Natural killer cell treated with Interleukin-12 subunit alpha and Interleukin-12 subunit beta and Interleukin-15 and Interleukin-18, amount 100 ng/mL, for 72 hours (primary cell): ENCODE measurements at regions not wholly inside any gene's neighbourhood (a gene's known extent, or its start where the extent isn't known, plus 50 kb on each side); places are given as distances from the start of the nearest gene placed in this dataset.

ENCODE experiments used
- ATAC-seq, 2 donors: fragments of 150-1000 bp; cut with Tn5 transposase in 1 of 2; sonication (Bioruptor Pico), chemical (Tn5 transposase) in 1 of 2; 2 replicates each; pipeline ENCODE4 v1.10.0; 2021
- DNase-seq: peaks from one replicate; pipeline ENCODE4 v3.0.0; 2022; ENCODE audit warnings: low spot score
- H3K27ac Mint-ChIP-seq, 2 donors: 1 replicate in 1 of 2; 2 replicates in 1 of 2; pipeline ENCODE4 v1.8.0; 2022; ENCODE audit warnings: mixed read lengths in 2 of 2, mild to moderate bottlenecking in 1 of 2, moderate library complexity in 1 of 2
- H3K27me3 Mint-ChIP-seq, 2 donors: 1 replicate in 1 of 2; 2 replicates in 1 of 2; pipeline ENCODE4 v1.8.0; 2022; ENCODE audit warnings: mixed read lengths in 2 of 2
- H3K36me3 Mint-ChIP-seq: one replicate; pipeline ENCODE4 v1.8.0; 2022; ENCODE audit warnings: mixed read lengths
- H3K4me1 Mint-ChIP-seq, 2 donors: 1 replicate in 1 of 2; 2 replicates in 1 of 2; pipeline ENCODE4 v1.8.0; 2022; ENCODE audit warnings: low read depth in 2 of 2, mixed read lengths in 2 of 2, mild to moderate bottlenecking in 1 of 2
- H3K4me3 Mint-ChIP-seq: one replicate; pipeline ENCODE4 v1.8.0; 2022; ENCODE audit warnings: mixed read lengths
- H3K9me3 Mint-ChIP-seq: 2 replicates; pipeline ENCODE4 v1.8.0; 2022; ENCODE audit warnings: mixed read lengths

DNA sequence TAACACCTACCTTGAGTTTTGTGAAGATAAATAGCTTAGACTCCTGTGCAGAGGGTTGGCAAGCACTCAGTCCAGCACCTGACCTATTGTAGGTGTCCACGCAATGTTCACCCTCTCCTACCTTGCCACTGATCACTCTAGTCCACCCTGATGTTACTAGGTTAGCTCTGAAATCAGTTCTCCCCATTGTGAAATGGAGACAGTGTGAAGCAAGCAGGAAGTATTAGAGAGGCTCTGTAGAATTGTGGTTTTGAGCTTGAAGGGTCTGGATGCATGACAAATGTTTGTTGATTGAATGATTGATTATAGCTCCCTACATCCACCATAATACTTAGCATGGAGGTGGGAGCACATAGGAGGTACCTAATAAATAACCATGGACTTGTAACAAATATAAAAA, 199.7 kb downstream of the RPLP1 start:
- ATAC-seq, result peak in 1 of 2 donors; percentile 44
- Mint-ChIP-seq H3K27me3 (peaks cover 26 to 36% of the 10 kb centered on the region in 2 donors), H3K4me1 (peaks cover 15 to 17% of the 10 kb centered on the region in 2 donors)

DNA sequence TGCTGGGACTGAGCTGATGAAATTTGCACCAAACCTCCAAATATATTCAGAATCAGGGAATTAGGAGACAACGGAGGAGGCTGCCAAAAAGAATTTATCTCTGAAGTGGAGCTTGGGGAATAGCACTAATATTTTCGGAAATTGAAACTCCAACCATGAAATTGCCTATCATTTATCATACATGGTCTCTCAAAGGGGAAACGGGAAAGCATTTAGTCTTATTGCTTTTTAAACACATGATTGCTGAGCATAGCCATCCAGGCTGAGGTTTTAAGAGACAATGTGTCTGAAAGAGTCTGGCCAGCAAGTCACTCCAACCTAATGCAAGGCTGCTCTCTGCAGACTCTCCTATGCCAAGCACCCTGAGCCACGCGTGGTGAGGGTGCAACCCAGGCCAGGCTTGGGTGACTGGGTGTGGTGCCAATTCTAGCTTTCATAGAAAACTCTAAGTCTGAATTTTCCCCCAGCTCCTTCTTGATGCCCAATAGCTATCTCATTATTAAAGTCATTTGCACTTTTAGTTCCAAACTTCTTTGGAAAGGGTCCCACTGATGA, 200.2 kb downstream of the RPLP1 start:
- Mint-ChIP-seq H3K27ac (no peak overlapping the region), H3K9me3 (no peaks in the 10 kb centered on the region), H3K4me3 (peak overlapping the region; percentile 4), H3K27me3 (peaks cover 32 to 36% of the 10 kb centered on the region in 2 donors), H3K4me1 (peaks cover 15 to 17% of the 10 kb centered on the region in 2 donors), H3K36me3 (no peaks in the 10 kb centered on the region)
- no peak for ATAC-seq
- DNase-seq, result no peak

More for the DNA sequence above, 199.7 kb downstream of the RPLP1 start:
- no peak overlapping the region for H3K27ac Mint-ChIP-seq
- H3K36me3 Mint-ChIP-seq, result no peaks in the 10 kb centered on the region
- no peak for DNase-seq
- H3K4me3 Mint-ChIP-seq, result peak overlapping the region; percentile 4
- no peaks in the 10 kb centered on the region for H3K9me3 Mint-ChIP-seq

DNA sequence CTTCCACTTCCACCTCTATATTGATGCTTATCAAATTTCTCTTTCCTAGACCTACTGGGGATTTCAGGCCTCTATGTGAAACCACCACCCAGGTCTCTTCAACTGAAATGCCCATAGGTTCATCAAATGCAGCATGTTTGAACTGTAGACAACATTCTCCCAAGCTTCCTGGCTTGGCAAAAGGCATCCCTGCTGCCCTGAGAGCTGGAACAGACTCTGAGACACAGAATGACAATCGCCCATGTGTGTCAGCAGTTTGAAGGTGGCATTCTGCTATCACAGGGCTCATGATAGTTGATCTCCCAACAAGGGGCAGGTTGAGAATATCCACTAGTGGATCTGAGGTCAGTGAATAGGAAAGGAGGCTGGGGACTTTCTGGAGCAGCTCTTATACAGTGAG, 200.7 kb downstream of the RPLP1 start:
- ATAC-seq, result no peak
- H3K36me3 Mint-ChIP-seq, result no peaks in the 10 kb centered on the region
- H3K4me1 Mint-ChIP-seq, result peaks cover 15 to 17% of the 10 kb centered on the region in 2 donors
- no peak overlapping the region for H3K4me3 Mint-ChIP-seq
- H3K27ac Mint-ChIP-seq, result no peak overlapping the region
- H3K27me3 Mint-ChIP-seq, result peaks cover 36 to 37% of the 10 kb centered on the region in 2 donors
- DNase-seq, result no peak
- H3K9me3 Mint-ChIP-seq, result no peaks in the 10 kb centered on the region

DNA sequence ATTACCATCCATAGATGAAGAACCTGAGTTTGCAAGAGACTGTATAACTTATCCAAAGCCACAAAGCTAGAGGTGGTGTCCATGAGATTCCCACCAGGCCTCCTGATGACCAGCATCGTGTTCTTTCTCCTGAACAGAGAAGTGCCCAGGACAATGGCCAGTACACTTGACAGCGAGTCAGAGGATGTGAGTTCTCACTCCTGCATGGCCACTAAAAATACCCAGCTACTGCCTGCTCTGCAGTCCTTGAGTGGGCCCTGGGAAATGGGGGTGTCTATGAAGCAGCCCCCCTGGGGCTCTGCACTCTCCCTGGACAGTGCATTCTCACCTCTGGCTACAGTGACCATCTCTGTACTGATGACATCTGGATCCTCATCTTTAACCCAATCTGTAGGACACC, 201.2 kb downstream of the RPLP1 start:
- Mint-ChIP-seq H3K4me3 (no peak overlapping the region), H3K36me3 (no peaks in the 10 kb centered on the region), H3K27me3 (peaks cover 38 to 40% of the 10 kb centered on the region in 2 donors), H3K9me3 (no peaks in the 10 kb centered on the region), H3K4me1 (peaks cover 15 to 17% of the 10 kb centered on the region in 2 donors), H3K27ac (no peak overlapping the region)
- DNase-seq (no peak), ATAC-seq (no peak)

DNA sequence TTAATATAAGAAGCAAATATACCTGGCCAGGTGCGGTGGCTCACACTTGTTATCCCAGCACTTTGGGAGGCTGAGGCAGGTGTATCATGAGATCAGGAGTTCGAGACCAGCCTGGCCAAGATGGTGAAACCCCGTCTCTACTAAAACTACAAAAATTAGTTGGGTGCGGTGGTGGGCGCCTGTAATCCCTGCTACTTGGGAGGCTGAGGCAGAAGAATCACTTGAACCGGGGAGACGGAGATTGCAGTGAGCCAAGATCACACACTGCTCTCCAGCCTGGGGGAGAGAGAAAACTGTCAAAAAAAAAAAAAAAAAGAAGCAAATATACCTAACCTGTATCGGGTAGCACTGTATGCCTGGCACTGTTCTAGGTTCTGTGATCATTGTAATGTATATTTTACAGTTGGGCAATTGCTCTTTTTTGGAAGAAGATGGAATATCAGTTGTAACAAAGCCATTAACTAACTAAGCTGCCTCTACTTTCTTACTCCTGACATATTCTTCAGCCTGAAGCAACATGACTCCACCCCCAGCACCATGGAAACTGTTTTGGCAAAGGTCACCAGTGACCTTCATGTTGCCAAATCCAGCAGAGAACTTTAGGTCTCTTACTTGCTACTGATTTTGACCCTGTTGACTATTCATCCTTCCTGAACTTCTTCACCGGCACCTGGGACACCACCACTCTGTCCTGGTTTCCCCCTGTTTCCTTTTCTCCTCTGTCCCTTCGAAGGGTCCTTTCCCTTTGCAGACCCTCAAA, 203.8 kb downstream of the RPLP1 start:
- no peak overlapping the region for H3K27ac Mint-ChIP-seq
- H3K4me3 Mint-ChIP-seq, result no peak overlapping the region

DNA sequence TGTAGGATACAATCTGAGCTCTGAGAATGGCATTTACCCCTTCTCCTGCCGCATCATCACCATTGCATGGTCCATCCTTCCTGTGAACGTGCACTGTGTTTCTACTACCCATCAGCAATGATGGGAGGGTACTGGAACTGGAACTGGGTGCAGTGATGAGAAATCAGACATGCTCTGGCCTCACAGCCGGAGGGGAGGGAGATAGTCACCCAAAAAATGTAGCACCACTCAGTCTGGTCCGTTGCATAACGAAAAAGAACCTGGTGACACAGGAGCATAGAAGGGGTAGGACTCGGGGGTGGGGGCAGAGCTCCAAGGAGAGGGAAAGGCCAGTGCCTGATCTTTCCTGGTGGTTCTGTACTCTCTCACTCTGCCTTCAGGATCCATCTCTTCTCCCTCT, 205.0 kb downstream of the RPLP1 start:
- Mint-ChIP-seq H3K9me3 (no peaks in the 10 kb centered on the region), H3K36me3 (no peaks in the 10 kb centered on the region), H3K27ac (no peak overlapping the region), H3K27me3 (peaks cover 19 to 20% of the 10 kb centered on the region in 2 donors), H3K4me3 (no peak overlapping the region), H3K4me1 (peaks cover 6 to 9% of the 10 kb centered on the region in 2 donors)
- ATAC-seq, result no peak
- no peak for DNase-seq

More for the DNA sequence above, 203.8 kb downstream of the RPLP1 start:
- H3K36me3 Mint-ChIP-seq, result no peaks in the 10 kb centered on the region
- no peaks in the 10 kb centered on the region for H3K9me3 Mint-ChIP-seq
- no peak for ATAC-seq
- peaks cover 25% of the 10 kb centered on the region in 2 donors for H3K27me3 Mint-ChIP-seq
- no peak for DNase-seq
- peaks cover 15% of the 10 kb centered on the region in 2 donors for H3K4me1 Mint-ChIP-seq

DNA sequence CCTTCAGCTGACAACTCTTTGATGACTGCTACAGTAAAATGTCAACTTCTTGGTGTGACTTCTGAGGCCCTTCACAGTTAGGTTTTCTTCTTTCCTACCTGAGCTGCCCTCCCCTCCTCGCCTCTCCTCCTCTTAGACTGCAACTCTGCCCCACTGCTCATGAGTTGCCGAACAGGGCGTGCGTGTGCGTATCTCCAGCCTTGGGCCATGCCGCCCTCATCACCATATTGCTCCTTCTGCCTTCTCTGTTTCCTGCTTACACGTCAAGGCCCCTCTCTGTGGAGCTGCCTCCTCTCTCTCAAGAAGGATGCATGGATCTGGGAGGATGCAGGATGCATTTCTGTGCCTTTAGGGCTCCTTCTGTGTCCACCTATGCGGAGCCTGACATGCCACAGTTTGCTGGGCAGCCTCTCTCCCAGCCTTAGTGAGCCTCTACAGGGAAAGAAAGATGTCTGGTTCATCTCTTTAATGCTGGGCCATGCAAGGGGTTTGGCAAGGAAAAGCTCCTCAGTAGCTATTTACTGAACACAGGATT, 205.9 kb downstream of the RPLP1 start:
- DNase-seq, result no peak
- peaks cover 19 to 20% of the 10 kb centered on the region in 2 donors for H3K27me3 Mint-ChIP-seq
- H3K4me1 Mint-ChIP-seq, result peaks cover 2 to 4% of the 10 kb centered on the region in 2 donors
- no peaks in the 10 kb centered on the region for H3K36me3 Mint-ChIP-seq
- no peak overlapping the region for H3K27ac Mint-ChIP-seq
- H3K9me3 Mint-ChIP-seq, result no peaks in the 10 kb centered on the region
- ATAC-seq, result no peak
- H3K4me3 Mint-ChIP-seq, result no peak overlapping the region

DNA sequence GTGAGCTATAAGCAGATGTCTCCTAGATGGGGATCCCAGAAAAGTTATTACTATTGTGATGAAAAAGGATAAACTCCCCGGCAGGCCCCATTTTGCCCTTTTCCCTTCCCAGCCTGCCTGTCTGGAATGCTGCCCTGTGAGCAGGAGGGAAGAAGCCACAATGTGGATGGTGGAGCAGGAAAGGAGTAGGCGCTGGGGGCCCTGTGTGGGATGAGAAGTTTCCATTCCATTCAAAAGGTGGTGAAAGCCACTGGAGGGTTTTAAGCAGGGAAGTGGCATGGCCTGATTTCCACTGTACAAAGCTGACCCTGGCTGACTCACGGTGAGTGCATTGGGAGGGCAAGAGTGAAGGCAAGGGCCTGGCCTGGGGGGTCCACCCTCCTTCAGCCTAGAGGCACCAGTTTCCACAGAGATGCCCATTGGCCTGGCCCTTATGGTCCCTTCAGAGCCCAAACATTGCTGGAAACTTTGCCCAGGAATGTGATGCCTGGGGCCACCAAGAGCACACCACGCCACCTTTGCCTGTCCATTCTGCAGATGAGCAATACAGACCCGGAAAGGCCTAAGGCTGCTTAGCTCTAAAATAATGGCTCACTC, 206.9 kb downstream of the RPLP1 start:
- peaks cover 16 to 20% of the 10 kb centered on the region in 2 donors for H3K27me3 Mint-ChIP-seq
- no peak overlapping the region for H3K4me3 Mint-ChIP-seq
- H3K4me1 Mint-ChIP-seq, result peaks cover 0 to 4% of the 10 kb centered on the region in 2 donors
- no peaks in the 10 kb centered on the region for H3K36me3 Mint-ChIP-seq
- H3K9me3 Mint-ChIP-seq, result no peaks in the 10 kb centered on the region
- H3K27ac Mint-ChIP-seq, result no peak overlapping the region
- ATAC-seq (no peak), DNase-seq (no peak)

DNA sequence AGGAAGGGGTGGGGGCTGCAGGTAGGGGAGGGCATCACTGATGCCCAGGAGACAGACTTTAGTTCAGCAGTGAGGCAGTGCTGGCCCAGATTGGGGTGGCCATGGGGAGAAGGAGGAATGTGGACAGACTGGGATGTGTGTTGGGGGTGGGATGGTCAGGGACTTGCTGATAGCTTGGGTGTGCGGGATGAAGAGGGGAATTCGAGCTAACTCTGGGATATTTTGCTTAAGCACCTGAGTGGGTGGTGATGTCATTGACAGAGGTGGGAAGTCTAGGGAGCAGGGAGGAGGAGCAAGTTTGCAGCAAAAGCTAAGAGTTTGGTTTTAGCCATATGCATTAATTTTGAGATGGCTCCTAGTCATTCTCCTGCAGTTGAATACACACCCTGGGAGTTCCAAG, 207.5 kb downstream of the RPLP1 start:
- ATAC-seq (no peak), DNase-seq (no peak)
- H3K27me3 Mint-ChIP-seq, result peaks cover 16 to 20% of the 10 kb centered on the region in 2 donors
- H3K4me3 Mint-ChIP-seq, result no peak overlapping the region
- peaks cover 0 to 5% of the 10 kb centered on the region in 2 donors for H3K4me1 Mint-ChIP-seq
- H3K27ac Mint-ChIP-seq, result no peak overlapping the region
- H3K9me3 Mint-ChIP-seq, result no peaks in the 10 kb centered on the region
- H3K36me3 Mint-ChIP-seq, result no peaks in the 10 kb centered on the region

DNA sequence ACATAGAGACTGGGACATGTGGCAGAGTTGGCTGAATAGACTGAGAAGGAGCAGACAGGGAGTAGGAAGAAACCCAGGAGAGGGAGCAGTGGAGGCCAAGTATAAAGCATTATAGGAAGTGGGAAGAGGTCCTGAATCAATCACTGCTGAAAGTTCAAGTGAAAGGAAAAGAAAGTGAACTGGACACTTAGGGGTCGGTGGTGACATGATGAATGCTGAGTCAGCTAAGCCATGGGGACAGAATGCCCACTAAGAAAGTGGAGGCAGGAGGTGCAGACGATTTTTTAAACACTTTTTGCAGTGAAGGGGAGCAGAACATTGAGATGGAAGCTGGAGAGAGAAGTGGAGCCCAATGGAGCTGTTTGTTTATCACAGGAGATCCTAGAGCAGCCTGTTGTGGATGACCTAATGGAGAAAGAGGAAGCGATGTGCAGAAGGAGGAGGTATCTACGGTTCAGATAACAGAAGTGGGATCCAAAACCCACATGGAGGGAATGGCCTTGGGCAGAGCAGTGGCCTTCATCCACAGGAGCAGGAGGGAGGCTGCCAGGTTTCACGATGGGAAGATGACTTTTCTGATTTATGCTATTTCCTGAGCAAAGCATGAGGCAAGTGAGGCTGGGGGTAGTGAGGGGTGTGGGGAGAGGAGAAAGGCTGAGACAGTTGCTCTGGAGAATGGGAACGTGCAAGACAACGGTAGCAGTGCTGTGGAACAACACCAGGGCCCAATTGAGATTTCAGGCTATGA, 208.2 kb downstream of the RPLP1 start:
- peaks cover 16 to 20% of the 10 kb centered on the region in 2 donors for H3K27me3 Mint-ChIP-seq
- no peak overlapping the region for H3K27ac Mint-ChIP-seq
- ATAC-seq (no peak), DNase-seq (no peak)
- peaks cover 0 to 11% of the 10 kb centered on the region in 2 donors for H3K4me1 Mint-ChIP-seq
- H3K4me3 Mint-ChIP-seq, result no peak overlapping the region
- H3K9me3 Mint-ChIP-seq, result no peaks in the 10 kb centered on the region
- H3K36me3 Mint-ChIP-seq, result no peaks in the 10 kb centered on the region

DNA sequence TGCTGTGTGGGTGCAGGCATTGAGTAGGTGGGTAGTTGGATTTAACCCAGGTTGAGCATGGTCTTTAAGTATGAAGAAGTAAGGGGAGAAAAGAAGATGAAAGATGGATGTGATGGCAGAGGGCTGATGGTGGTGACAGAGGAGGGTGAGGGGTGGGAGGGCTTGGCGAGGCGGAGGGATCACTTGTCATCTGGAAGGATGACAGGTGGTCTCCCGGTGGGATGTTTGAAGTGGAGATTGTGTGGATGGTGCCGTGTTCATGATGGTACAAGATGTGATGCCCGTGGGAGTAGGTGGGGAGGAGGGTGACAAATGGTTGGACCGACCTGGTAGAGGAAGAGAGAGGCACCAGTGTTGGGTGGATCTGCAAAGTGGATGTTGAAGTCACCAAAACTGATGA, 208.8 kb downstream of the RPLP1 start:
- H3K4me3 Mint-ChIP-seq, result no peak overlapping the region
- peaks cover 2 to 17% of the 10 kb centered on the region in 2 donors for H3K4me1 Mint-ChIP-seq
- ATAC-seq, result no peak
- no peaks in the 10 kb centered on the region for H3K36me3 Mint-ChIP-seq
- peaks cover 17 to 20% of the 10 kb centered on the region in 2 donors for H3K27me3 Mint-ChIP-seq
- H3K9me3 Mint-ChIP-seq, result no peaks in the 10 kb centered on the region
- H3K27ac Mint-ChIP-seq, result no peak overlapping the region
- no peak for DNase-seq

DNA sequence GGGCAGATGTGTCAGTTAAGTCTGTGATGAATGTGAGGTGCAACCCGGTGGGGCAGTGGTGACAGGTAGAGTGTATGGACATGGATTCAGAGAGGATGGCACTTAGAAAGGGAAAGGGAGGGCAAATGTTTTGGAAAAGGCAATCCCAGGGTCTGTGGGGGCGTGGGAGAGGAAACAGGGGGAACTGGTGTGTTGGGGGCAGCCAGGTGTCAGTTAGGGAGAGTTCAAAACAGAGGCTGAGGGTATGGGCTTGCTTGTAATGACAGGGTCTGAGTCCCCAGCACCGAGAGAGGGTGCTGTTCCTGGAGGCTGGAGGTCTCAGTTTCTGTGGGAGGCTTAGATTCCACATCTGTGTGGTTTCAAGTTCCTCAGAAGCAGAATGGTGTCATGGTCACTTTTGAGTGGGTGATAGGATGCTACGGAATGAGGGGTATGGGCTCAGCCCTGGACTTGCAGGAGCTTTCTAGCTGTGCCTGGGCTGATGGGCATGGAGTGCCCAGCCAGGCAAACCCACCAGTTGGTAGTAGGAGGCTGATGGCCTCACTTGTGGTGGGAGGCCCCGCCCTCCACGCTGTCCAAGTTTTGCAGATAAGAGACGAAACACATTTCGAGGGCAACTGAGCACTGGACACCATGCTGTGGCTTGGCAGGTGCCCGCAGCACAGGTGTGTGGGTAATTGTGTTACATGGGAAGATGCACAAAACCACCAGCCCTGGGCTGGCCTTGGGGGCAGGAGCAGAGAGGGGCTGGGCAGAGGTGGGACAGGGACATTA, 209.4 kb downstream of the RPLP1 start:
- no peak for ATAC-seq
- H3K27me3 Mint-ChIP-seq, result peaks cover 15 to 16% of the 10 kb centered on the region in 2 donors
- DNase-seq, result no peak
- H3K4me1 Mint-ChIP-seq, result peaks cover 6 to 22% of the 10 kb centered on the region in 2 donors
- H3K27ac Mint-ChIP-seq, result no peak overlapping the region
- H3K4me3 Mint-ChIP-seq, result no peak overlapping the region
- H3K36me3 Mint-ChIP-seq, result no peaks in the 10 kb centered on the region
- no peaks in the 10 kb centered on the region for H3K9me3 Mint-ChIP-seq

DNA sequence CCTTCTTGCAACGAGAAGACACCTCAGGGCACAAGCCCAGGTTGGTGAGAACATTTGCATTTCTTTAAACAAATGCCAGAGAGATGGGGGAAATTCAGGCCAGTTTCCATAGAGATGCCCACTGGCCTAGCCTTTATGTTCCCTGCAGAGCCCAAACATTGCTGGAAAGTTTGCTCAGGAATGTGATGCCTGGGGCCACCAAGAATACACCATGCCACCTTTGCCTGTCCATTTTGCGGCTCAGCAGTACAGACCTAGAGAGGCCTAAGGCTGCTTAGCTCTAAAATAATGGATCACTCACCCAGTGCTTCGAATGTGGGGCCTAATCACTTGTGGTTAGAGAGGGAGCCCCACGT, 210.0 kb downstream of the RPLP1 start:
- H3K4me1 Mint-ChIP-seq, result peaks cover 6 to 24% of the 10 kb centered on the region in 2 donors
- DNase-seq, result no peak
- peak overlapping the region in 1 of 2 donors; percentile 32 for H3K27ac Mint-ChIP-seq
- ATAC-seq, result no peak
- H3K4me3 Mint-ChIP-seq, result no peak overlapping the region
- no peaks in the 10 kb centered on the region for H3K9me3 Mint-ChIP-seq
- no peaks in the 10 kb centered on the region for H3K36me3 Mint-ChIP-seq
- H3K27me3 Mint-ChIP-seq, result peaks cover 10% of the 10 kb centered on the region in 2 donors
